Heart right ventricle (tissue), 16 donors: ENCODE measurements at regions not wholly inside any gene's neighbourhood (a gene's known extent, or its start where the extent isn't known, plus 50 kb on each side); places are given as distances from the start of the nearest gene placed in this dataset.
"Not testable (repeated sequence)": the region's sequence is repeated elsewhere in the genome, so short reads cannot be mapped to it uniquely, and the experiment has no call there.

Experiments used
- ATAC-seq, 8 donors: fragments of 200-7000 bp; cut with Tn5 transposase; one replicate each; pipeline ENCODE4 v1.9.1; 2020; ENCODE audit warnings: mild to moderate bottlenecking in 8 of 8, moderate library complexity in 8 of 8, moderate number of reproducible peaks in 1 of 8
- DNase-seq, 2 donors: peaks; one replicate each; pipeline ENCODE4 v3.0.0-alpha.2; 2020
- H3K27ac ChIP-seq, 10 donors: fragments of 200-600 bp; sonication (generic) in 2 of 10; one replicate each; pipeline versions ENCODE4 v1.5.0 to v1.8.0; 2020 to 2022; ENCODE audit warnings: mild to moderate bottlenecking in 3 of 10
- H3K27me3 ChIP-seq, 7 donors: fragments of 200-600 bp; one replicate each; pipeline ENCODE4 v1.8.0; 2021 to 2022; ENCODE audit warnings: mild to moderate bottlenecking in 2 of 7
- H3K36me3 ChIP-seq, 9 donors: fragments of 200-600 bp; sonication (generic) in 1 of 9; one replicate each; pipeline versions ENCODE4 v1.5.0 to v1.8.0; 2020 to 2022; ENCODE audit warnings: mild to moderate bottlenecking in 2 of 9
- H3K4me1 ChIP-seq, 9 donors: fragments of 200-600 bp; sonication (generic) in 1 of 9; one replicate each; pipeline versions ENCODE4 v1.5.0 to v1.8.0; 2020 to 2022; ENCODE audit warnings: mild to moderate bottlenecking in 4 of 9
- H3K4me3 ChIP-seq, 10 donors: fragments of 200-600 bp; sonication (generic) in 2 of 10; one replicate each; pipeline versions ENCODE4 v1.5.0 to v1.8.0; 2020 to 2022; ENCODE audit warnings: mild to moderate bottlenecking in 7 of 10, moderate library complexity in 2 of 10
- H3K9me3 ChIP-seq, 11 donors: fragments of 200-600 bp in 10 of 11; sonication (generic) in 2 of 11; one replicate each; pipeline versions ENCODE4 v1.5.0 to v1.8.0; 2013 to 2022; ENCODE audit warnings: mild to moderate bottlenecking in 2 of 11, control low read depth in 1 of 11, moderate library complexity in 1 of 11
- WGBS, 2 donors: extraction: QIAGEN DNeasy Blood & Tissue Kit; methylation state at CpG; one replicate each; pipeline ENCODE4 v1.1.7; 2013; ENCODE audit warnings: inconsistent platforms in 1 of 2; 5-methylcytosine and 5-hydroxymethylcytosine counted together
- intact Hi-C, 10 donors: fragments of 100-400 bp; cut with DNase I; formaldehyde crosslinking; loops; one replicate each; pipeline versions ENCODE4 v1.11.1 to v1.14.2; 2022
- TF ChIP-seq, protein P1 (sequence below), 9 donors: fragments of 200-600 bp; sonication (generic) in 2 of 9; IDR thresholded peaks; one replicate each; pipeline versions ENCODE4 v1.5.0 to v1.8.0; 2021 to 2022; ENCODE audit warnings: antibody characterized with exemption in 9 of 9, mild to moderate bottlenecking in 5 of 9, moderate library complexity in 1 of 9
- donor health status: Arrhythmogenic right ventricular cardiomyopathy.
- donor health status: ischemic (EF 13 %, LVEDD 7.1; RV severe dilation, severe dysfunction).
- donor health status: healthy with polysubstance abuse.
- donor health status: DM: no; HTN: yes; CAD: no.
- donor health status: DM: no; HTN: no; CAD: no.
- donor health status: ischemic (EF 25% LVEDD 6.9; RV normal size, moderate dysfunction).
- donor health status: ischemic (EF 25% LVEDD 5.7; RV mildly dilated, moderate dysfunction).
- donor health status: healthy.
- donor health status: DM: yes; HTN: yes; CAD: no.
- donor health status: Ischemic cardiomyopathy.
- donor health status: ischemic (EF 35%, LVEDD 5.7; RV mildly dilated, moderate dysfunction).
- donor health status: nonischemic (EF 11% LVEDD 7.7; RV severe dilation, severe dysfunction).
- donor health status: DM: yes; HTN: yes; CAD: no.
- donor health status: PGD.
- donor health status: ischemic (EF 29% LVEDD 5.4; RV normal size, mild dysfunction).
- donor health status: nonischemic (EF 23%, LVEDD 6.1; RV moderate dilation, normal function).

DNA sequence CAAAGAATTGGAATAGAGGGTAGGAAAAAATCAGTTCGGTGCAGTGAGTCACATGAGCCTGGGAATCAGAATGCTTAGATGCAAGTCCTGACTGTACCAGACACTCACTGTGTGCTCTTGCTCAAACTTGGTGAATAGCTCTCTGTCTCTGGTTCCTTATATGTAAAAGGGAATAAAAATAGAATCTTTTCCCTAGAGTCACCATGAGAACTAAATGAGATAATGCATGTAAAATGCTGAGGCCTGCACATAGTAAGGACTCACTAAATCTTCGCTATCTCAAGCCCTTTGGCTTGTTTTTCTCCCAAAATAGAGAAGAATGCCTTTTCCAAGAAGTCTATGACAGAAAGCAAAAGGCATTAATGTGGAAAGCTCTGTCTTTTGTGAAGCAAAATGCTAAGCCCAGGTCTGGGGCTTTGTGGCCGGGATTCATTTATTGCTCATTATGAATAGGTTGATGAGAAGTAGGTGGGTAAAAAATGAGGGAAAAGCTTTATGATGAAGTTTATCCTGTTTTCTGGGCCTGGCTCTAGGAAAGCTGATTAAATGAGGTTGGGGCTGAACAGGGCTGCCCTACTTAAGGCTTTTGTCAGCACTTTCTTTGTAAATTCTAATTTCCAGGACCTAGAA lies 483.3 kb downstream of the DMAC1 start:
- WGBS, 2 donors, result 69% methylated on average over 3 of the region's 3 CpGs
- Histone ChIP-seq H3K9me3 (peaks cover 0 to 37% (median 12%) of the 10 kb centered on the region in 11 donors), H3K4me3 (no peak overlapping the region), H3K36me3 (no peaks in the 10 kb centered on the region), H3K4me1 (peaks cover 0 to 22% (median 10%) of the 10 kb centered on the region in 9 donors), H3K27ac (peak overlapping the region in 8 of 10 donors; percentile 44 to 77 (median 57)), H3K27me3 (no peaks in the 10 kb centered on the region)
- no peak for DNase-seq
- intact Hi-C loops, result loop anchor here in 1 of 10 donors (5.0 kb wide), 1 partner anchor 61 kb away; no protein-coding TSS in a partner anchor
- ATAC-seq, result peak; percentile 60 to 92 (median 78)
- TF ChIP-seq, protein P1, sequence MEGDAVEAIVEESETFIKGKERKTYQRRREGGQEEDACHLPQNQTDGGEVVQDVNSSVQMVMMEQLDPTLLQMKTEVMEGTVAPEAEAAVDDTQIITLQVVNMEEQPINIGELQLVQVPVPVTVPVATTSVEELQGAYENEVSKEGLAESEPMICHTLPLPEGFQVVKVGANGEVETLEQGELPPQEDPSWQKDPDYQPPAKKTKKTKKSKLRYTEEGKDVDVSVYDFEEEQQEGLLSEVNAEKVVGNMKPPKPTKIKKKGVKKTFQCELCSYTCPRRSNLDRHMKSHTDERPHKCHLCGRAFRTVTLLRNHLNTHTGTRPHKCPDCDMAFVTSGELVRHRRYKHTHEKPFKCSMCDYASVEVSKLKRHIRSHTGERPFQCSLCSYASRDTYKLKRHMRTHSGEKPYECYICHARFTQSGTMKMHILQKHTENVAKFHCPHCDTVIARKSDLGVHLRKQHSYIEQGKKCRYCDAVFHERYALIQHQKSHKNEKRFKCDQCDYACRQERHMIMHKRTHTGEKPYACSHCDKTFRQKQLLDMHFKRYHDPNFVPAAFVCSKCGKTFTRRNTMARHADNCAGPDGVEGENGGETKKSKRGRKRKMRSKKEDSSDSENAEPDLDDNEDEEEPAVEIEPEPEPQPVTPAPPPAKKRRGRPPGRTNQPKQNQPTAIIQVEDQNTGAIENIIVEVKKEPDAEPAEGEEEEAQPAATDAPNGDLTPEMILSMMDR (IDR thresholded peaks at IDR 0.05), result no peak

GRCh38 chr9:7315746-7316145 lies 483.8 kb downstream of the DMAC1 start:
- peaks cover 0 to 22% (median 10%) of the 10 kb centered on the region in 9 donors for H3K4me1 ChIP-seq
- no peaks in the 10 kb centered on the region for H3K27me3 ChIP-seq
- peak overlapping the region in 8 of 10 donors; percentile 44 to 77 (median 55) for H3K27ac ChIP-seq
- H3K9me3 ChIP-seq, result peaks cover 0 to 42% (median 12%) of the 10 kb centered on the region in 11 donors
- 51 to 58% methylated on average over 3 of the region's 3 CpGs for WGBS, 2 donors
- DNase-seq (no peak), ATAC-seq (peak in 7 of 8 donors; percentile 47 to 78 (median 58))
- intact Hi-C loops, result loop anchor here in 1 of 10 donors (5.0 kb wide), 1 partner anchor 62 kb away; no protein-coding TSS in a partner anchor
- TF ChIP-seq, protein P1 (IDR thresholded peaks at IDR 0.05), result no peak
- no peaks in the 10 kb centered on the region for H3K36me3 ChIP-seq
- no peak overlapping the region for H3K4me3 ChIP-seq

- no peaks in the 10 kb centered on the region for H3K27me3 ChIP-seq
- intact Hi-C loops, result loop anchor here in 1 of 10 donors (5.0 kb wide), 1 partner anchor 62 kb away; no protein-coding TSS in a partner anchor
- H3K27ac ChIP-seq, result peak overlapping the region in 8 of 10 donors; percentile 44 to 77 (median 55)
- H3K4me3 ChIP-seq, result no peak overlapping the region
- peak in 1 of 8 donors; percentile 17 for ATAC-seq
- TF ChIP-seq, protein P1 (IDR thresholded peaks at IDR 0.05), result no peak
- no peaks in the 10 kb centered on the region for H3K36me3 ChIP-seq
- WGBS, 2 donors, result 72 to 77% methylated on average over 3 of the region's 3 CpGs
- no peak for DNase-seq
- H3K9me3 ChIP-seq, result peaks cover 0 to 49% (median 18%) of the 10 kb centered on the region in 11 donors
- peaks cover 0 to 22% (median 10%) of the 10 kb centered on the region in 9 donors for H3K4me1 ChIP-seq
Measured at GRCh38 chr9:7315116-7315515, 484.5 kb downstream of the DMAC1 start.

DNA sequence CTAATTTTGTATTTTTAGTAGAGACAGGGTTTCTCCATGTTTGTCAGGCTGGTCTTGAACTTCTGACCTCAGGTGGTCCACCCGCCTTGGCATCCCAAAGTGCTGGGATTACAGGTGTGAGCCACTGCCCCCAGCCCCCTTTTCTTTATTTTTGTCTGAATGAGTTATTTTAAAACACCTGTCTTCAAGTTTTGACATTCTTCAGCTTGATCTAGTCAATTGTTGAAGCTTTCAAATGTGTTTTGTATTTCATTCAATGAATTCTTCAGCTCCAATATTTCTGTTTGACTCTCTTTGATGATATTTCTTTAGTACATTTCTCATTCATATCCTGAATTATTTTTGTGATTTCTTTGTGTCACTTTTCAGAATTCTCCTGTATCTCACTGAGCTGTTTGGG lies 486.2 kb downstream of the DMAC1 start:
- Histone ChIP-seq H3K9me3 (peaks cover 0 to 63% (median 29%) of the 10 kb centered on the region in 11 donors), H3K4me1 (peaks cover 0 to 22% (median 10%) of the 10 kb centered on the region in 9 donors), H3K27me3 (no peaks in the 10 kb centered on the region), H3K36me3 (no peaks in the 10 kb centered on the region), H3K27ac (no peak overlapping the region), H3K4me3 (no peak overlapping the region)
- intact Hi-C loops, result no loop called here
- TF ChIP-seq, protein P1 (IDR thresholded peaks at IDR 0.05), result no peak
- 84 to 85% methylated on average over 1 of the region's 1 CpG for WGBS, 2 donors
- DNase-seq, result no peak
- no peak for ATAC-seq

GRCh38 chr9:7309051-7309450 lies 490.5 kb downstream of the DMAC1 start:
- ATAC-seq, H3K36me3 ChIP-seq, DNase-seq, H3K4me3 ChIP-seq, H3K27me3 ChIP-seq, H3K27ac ChIP-seq, H3K4me1 ChIP-seq: not testable (repeated sequence)
- WGBS, 2 donors, result 81 to 85% methylated on average over 7 of the region's 7 CpGs
- H3K9me3 ChIP-seq, result peaks cover 0 to 66% (median 35%) of the 10 kb centered on the region in 11 donors
- intact Hi-C loops, result loop anchor here in 1 of 10 donors (10.0 kb wide), 1 partner anchor 56 kb away; no protein-coding TSS in a partner anchor
